ENCODE measurements at regions not wholly inside any gene's neighbourhood (a gene's known extent, or its start where the extent isn't known, plus 50 kb on each side); places are given as distances from the start of the nearest gene placed in this dataset.
A peak's percentile ranks its signal among the peaks of the same experiment; 100 is the strongest.

DNA sequence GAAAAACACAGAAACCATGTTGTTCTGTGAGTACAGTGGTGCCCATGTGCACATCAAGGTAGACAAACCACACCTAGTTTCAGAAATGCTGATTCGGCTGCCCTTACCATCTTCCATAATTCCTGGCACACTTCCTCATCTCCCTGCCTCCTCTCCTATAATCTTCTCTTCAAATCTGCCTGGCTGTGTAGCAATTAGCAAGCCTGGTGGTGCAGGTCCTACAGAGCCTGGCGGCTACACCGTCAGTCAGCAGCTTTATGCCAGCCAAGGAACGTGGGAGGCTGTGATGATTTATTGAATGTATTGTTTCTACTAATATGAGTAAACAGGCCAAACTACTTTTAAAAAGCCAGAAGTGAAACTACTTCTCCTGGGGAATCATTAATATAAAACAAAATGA is 106.8 kb downstream of the SEMA6D start:
- no peak for DNase-seq (ENCODE audit: low spot score)

DNA sequence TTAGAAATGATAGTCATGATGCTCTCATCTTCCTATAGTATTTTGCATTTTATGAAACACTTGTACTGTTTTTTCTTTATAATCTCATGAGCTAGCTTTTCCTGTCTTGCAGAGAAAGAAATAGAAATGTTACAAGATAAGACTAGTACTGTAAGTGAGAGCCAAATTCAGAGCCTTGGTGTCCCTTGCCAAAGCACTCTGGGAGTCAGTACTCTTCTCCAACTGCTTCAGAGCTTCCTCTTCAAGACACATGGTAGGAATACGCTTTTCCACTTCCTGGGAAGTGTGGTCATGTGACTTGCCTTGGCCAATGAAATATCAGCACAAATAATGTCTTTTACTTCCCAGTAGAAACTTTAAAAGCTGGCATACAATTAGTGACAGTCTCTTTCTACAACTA is 112.4 kb downstream of the SEMA6D start:
- no peak for DNase-seq (ENCODE audit: low spot score)

DNA sequence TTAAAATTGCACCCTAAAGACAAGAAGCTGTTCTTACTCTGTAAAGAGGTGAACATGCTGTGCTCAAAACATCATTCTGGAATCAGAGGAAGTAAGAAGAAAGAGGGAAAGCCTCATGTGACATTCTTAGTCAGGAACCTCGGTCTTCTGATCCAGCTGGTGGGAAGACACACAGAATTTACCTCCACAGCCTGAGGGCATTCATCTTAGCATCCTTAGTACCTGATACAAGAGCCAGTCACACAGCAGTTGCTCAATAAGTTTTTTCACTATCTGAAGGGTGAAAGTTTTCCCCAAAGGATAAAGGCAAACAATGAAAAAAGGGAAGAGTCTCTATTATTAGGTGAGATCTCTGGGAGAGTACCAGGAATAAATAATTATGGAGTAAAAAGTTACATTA is 116.8 kb downstream of the SEMA6D start:
- DNase-seq (ENCODE audit: low spot score), result no peak

DNA sequence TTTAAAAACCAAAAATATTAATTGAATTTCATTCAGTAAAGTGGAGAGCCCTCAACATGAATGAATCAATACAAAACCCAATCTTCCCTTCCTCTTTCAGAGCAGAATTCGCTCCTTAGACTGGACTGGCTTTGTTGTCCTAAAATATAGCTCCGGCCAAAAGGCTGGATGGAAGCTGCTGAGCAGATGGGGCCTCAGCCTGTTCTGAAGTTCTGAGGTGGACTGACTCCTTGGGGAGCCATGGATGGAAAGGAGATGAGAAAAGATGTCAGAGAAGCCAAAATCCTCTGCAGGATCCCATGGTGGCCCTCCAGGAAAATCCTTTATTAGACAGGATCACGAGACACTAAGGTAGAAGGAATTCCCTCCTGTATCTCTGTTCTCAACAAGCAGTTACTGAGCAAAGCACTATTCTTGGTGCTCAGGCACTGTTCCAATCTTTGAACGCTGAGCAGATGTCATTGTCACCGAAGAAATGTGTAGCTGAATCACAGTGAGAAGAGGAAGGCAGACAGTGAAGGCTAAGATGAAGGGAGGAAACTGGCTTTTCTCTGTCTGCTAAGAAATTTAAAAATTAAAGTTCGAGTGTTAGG is 122.0 kb downstream of the SEMA6D start:
- DNase-seq (ENCODE audit: low spot score), result no peak

DNA sequence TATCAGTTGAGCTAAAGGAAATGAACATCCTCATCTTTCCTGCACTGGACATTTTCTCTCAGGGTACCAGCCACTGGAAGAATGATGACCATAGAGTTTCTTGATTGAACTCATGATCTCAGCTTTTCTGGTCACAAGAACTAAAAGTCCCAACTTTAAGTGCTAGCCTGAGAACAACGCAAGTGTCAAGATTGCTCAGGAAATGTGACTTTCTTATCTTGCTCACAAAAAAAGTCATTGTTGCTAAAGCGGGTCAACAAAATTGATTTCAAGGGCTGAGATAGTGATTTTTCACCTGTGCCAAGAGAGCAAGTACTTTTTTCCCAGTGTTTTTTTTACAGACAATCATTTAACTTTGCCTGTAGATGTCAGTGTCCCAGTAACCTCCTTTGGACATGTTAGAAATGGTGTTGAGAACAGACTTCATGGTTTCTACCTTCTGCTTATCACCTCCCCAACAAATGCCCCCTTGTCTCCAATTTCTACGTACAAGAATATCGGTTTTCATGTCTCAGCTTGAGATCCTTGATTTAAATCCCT is 125.9 kb downstream of the SEMA6D start:
- DNase-seq (ENCODE audit: low spot score), result no peak

DNA sequence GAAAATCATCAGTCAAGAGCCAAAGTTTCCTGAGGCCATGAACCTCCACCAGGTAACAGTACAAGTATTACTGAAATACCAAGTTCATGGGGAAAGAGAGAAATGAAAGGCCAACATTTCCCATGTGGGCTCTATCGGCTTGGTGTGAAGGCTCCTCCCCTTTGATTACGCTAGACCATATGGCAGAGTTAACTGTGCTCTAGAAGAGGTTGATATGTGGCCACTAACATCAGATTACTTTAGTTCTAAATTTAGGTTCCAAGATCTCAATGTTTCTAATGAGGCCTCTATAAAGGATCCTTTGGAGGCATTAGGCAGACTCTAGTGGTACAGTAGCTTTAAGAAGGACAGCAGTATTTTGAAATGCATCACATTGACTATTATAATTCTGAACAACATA is 127.1 kb downstream of the SEMA6D start:
- DNase-seq (ENCODE audit: low spot score), result no peak

DNA sequence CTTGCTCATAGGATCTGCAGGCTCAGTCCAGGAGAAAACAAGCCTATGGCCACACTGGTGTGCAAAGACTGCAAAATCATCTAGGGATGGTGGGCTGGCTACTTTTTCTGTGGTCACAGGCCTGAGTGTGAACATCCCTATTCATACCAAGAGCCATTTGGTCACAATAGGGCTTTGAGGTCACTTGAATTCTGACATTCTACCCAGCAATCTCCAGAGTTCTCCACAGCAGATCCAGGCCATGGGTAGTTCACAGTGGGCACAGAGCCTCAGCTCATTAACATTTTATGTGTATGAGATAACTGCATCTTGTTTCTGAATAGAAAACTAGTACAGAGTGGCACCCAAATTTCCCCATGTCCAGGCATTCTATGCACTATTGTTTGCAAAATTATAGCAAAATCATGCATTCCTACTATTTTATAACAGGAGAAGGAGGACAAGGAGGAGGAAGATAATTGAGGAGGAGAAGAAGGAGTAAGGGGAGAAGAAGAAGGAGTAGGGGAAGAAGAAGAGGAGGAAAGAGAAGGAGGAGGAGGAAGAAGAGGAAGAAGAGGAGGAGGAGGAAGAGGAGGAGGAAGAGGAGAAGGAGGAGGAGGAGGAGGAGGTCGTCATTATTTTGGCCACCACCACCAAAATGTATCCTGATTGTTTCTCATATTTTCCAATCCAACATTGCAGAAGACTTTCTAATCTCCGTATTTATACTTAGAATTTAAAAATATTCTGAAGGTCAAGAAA is 129.0 kb downstream of the SEMA6D start:
- no peak for DNase-seq (ENCODE audit: low spot score)

DNA sequence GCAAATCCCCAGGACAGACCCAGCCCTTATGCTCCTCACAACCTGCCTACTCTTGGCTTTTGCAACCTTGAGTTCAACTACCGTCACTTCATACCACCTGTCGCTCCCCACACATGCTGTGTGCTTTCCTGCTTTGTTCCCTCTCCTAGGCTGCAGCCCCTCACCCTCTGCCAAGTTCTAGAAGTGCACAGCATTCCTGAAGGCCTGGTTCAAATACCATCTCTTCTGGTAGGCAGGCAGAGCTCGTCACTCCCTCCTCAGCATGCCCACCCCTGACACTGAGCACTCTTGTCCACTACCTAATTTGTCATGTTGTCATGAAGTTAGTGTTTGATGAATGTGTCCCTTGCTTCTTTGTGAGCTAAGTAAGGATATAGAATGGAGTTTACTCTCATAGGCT is 129.6 kb downstream of the SEMA6D start:
- DNase-seq (ENCODE audit: low spot score), result no peak

DNA sequence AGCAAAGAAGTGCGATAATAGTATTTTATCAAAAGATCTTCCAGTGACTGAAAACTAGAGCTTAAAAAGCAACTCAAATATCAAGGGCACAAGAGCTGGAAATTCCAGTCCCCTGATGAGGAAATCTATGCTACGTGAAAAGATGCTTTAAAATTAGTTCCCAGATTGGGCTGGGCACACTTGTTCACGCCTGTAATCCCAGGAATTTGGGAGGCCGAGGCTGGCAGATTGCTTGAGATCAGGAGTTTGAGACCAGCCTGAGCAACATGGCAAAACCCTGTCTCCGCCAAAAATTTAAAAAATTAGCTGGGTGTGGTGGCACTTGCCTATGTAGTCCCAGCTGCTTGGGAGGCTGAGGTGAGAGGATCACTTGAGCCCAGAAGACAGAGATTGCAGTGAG is 138.8 kb downstream of the SEMA6D start:
- DNase-seq (ENCODE audit: low spot score), result no peak

DNA sequence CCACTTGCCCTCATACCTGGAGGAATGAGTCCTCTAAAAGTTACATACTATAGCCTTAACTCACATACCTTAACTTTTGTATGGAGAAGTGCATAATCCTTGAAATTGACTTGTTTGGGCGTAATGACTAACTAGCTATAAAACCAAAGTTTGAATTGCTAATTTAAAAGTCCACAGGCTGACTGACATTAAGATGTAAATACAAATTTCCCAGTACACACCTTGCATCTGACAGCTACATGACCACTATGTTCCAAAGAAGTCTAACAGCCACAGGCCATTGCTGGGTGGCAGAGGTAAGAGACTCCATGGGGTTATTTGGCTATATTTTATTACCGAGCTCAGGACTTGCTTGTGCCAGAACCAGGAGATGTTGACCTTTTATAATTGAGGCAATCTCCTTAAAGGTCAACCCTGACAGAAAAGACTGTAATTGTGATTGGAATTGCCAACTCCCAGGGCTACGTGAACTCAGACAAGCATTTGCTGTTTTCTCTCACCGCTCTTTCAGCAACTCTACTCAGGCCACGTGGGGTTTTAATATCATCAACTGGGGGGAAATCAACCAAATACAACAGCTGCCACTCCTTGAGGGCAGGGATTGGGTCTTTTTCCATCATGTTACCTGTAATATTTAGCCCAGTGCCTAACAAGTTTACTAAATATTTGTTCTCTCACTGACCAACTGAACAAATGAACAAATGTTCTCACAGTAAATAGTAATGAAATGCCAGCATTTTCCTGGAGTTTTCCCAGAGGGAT is 139.9 kb downstream of the SEMA6D start:
- no peak for DNase-seq (ENCODE audit: low spot score)

DNA sequence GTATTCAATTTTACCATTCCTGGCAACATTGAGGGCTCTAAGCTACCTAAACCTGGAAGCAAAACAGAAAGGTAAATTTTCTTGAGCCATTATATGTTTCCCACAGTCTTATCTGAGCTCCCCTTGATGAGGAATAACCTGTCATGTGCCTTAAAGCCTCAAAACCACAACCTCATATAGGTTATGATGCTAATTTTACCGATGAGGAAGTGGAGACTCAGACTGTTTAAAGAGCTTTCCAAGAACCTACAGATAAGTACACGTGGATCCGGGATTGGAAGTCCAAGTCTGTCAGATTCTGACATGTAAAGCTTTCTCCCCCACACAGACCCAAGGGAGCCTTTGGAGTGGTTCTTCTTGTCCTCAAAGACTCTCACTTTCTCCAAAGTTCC is 140.5 kb downstream of the SEMA6D start:
- no peak for DNase-seq (ENCODE audit: low spot score)

DNA sequence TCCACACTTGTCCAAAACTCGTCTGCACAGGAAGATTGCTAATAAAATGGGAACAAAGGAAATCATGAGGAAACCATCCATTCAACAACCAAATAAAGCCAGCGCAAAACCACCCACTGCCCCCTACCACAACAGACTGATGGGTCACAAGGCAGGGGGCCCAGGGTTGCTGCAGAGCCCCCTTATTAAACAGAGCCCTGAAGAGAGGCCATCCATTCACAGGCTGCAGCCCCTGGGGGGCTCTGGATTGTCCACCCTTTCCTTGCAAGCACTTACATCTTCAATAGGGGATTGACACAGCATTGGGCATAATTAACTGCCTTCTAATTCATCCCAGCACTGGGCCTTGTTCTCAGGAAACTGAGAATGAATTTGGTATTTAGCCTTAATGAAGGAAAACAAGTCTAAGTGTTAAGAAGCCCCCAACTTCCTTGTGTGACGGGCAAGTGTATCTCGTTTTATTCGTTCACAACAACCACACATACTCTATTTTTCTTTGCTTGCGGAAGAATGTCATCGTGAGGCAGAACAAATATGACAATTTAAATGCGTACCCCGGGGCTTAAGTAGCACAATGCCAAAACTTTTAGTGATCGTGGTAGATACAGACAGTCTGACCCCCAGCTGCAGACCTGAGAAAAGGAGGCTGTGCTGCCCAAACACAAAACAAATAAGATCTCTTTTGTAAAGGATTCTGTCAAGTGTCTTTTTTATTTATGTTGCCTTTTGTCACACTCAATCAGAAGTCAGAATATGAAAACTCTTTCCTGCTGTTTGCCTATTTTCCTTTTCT is 144.0 kb downstream of the SEMA6D start:
- DNase-seq (ENCODE audit: low spot score), result no peak

DNA sequence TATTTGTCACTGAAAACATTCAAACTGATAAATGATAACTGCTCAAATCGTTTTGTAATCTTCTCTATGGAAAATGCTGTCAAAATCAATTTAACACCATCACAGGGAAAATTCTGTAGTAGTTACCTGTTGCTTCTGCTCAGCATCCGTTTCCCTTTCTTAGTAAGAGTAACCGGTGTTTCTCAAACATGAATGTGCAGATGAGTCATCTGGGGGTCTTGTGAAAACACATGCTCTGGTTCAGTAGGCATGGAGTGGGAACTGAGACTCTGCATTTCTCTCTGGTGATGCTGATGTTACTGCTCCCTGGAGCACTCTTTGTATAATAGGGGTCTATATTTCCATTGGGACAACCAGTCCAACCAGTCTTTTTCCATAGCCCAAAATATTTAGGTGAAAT is 145.1 kb downstream of the SEMA6D start:
- DNase-seq (ENCODE audit: low spot score), result no peak

DNA sequence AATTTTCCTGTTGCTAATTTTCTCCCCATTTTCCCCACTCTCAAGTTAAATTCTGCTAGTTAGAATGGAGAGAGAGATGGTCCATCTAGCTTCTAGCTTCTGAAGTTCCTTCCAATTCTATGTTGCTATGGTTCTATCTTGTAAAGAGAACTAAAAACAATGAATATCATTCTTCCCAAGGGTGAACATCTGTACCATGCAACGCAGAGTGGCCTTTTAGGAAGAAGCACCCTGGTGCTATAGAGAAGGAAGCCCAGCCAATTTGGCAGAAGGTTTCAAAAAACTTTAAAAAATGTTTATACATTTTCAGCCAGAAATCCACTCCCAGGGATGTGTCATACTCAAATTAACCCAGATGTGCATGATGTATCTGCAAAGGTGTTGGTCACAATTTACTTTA is 149.1 kb downstream of the SEMA6D start:
- no peak for DNase-seq (ENCODE audit: low spot score)

DNA sequence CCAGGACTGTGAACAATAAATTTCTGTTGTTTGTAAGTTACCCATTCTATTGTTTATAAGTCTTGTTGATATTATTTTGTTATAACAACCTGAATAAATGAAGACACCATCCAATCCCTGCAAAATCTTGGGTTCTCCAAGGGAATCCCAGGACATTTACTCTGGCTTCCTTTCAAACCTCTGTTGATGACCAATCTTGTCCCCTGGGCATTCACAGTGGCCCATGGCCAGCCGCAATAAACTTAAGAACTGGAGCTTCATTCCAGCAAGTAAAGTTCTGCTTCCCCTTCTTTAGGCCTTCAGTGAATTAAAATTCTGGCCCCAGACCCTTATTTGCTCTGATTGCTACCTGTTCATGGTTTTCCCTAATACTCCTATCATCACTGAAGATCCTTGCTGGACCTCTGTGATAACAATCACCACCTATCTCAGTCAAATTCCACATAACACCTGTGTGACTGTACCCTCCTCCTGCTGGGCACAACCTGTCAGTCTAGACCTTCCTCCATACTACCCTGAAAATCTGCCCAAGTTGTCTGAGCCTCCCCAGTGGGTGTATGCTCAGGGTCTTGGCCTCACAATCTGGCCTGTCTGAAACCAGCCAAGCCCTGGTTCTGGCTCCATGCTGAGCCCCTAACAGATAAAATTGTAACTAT is 153.1 kb downstream of the SEMA6D start:
- peak; percentile 12 for DNase-seq (ENCODE audit: low spot score)

DNA sequence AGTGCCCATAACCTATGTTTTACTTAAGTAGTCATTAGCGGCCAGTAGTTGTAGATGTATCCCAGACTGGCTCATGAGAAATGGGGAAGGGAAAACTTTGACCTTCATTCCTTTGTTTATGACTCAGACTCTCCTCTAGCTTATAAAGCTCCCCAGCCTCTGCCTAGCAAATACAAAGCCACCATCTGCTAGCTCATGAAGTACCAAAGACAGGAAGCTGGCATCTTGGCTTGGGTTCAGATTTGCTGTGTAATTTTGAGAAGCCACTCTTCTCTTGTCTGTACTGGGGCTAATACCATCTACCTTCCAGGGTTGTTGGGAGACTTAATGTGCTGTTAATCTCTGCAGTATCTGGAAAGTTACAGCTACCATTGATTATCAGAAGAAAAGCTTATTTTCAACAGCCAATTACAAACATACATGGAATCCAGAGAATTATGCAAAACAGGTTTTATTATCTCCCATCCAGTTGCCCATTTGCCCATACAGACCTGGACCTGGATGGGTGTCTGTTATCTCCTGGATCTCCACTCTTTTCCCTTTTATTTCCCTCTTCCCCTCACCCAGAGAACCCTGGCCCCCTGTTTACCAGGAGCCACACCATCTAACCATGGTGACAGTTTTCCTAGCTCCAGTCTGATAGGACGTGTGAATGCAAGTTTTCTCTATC is 153.8 kb downstream of the SEMA6D start:
- DNase-seq (ENCODE audit: low spot score), result peak; percentile 58

DNA sequence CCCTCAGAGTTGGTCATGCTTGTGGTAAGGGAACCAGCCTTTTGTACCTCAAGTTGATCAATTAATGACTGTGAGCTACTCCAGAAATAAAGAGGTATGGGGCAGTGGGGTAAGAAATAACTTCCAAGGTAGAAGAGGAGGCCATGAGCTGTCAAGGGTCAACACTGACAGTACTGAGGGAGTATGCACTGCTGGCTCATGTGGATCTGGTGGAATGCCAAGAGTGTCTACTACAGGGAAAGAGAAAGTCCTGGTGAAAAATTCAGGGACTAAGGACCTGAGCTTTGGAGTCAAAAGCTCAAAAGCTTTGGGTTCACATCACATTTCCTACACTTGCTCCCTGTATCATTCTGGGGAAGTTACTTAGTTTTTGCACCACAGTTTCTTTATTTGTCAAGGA is 154.9 kb downstream of the SEMA6D start:
- peak; percentile 15 for DNase-seq (ENCODE audit: low spot score)

DNA sequence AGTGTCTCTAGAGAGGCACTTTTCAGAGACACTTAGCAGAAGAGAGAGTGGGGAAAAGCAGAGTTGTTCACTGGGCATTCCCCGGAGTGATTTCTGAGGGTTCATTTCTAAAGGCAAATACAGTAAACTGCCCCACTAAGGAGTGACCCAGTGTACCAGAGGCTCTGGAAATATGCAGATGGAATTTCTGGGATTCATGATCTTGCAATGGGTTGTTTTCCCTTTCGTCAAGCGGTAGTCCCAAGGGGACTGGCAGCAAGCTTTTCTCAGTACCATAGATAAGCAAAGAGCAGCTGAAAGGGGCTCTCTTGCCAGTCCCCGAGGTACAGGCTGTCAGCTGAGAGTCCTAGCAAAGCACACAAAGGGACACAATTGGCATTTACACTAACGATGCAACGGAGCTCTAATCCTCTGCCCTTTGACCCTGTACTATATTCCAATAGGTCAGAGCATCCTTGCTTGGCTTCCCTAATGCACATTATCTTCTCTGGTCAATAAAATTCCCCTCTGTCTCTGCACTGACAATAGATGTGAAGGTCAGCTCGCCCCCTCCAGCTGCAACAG is 155.6 kb downstream of the SEMA6D start:
- DNase-seq (ENCODE audit: low spot score), result peak; percentile 58

DNA sequence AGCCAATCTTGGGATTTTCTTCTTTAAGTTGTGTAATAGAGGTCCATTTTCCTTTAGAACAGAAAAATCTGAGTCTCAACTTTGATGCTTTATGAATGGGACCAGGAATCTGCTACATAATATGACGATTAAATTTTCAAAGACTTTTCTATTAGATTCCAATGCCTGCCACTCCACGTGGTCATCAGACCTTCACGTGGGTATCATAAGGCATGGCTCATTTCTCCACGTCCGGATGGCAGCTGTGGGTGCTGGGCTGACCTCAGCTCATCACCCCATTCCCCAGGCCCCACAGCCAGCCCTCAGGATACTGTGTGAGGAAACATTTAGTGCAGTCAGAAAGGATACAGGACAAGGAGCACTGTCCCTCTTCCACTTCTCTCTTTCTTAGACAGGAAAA is 159.7 kb downstream of the SEMA6D start:
- DNase-seq (ENCODE audit: low spot score), result no peak

DNA sequence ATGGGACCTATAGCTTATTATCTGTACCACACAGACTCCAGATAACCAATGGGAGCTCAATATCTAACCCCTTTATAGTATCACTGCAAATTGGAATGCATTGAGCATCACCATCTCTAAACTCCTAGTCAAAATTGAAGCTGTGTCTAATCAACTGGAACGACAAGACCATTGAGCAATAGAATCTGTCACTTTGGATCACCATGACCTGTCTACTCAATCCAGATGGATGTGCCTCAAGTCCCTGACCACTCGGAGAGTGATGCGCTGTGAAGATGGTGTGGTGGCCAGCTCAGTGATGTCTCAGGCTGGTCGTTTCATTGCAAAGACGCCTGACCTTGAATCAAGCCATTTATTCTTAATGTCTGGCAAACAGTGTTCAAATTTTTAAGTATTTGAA is 160.5 kb downstream of the SEMA6D start:
- no peak for DNase-seq (ENCODE audit: low spot score)

All from umbilical cord (tissue), 1 donor.